NT2/D1 (cell line): ENCODE measurements at regions not wholly inside any gene's neighbourhood (a gene's known extent, or its start where the extent isn't known, plus 50 kb on each side); places are given as distances from the start of the nearest gene placed in this dataset.

Experiments
- SUZ12 ChIP-seq: IDR thresholded peaks from 2 replicates; pipeline ENCODE4 v1.6.1; 2011; ENCODE audit not compliant: insufficient read length, insufficient read depth; ENCODE audit errors: extremely low read depth
- YY1 ChIP-seq: IDR thresholded peaks from 2 replicates; pipeline ENCODE4 v1.6.1; 2011; ENCODE audit not compliant: insufficient read length, insufficient read depth
- ZNF274 ChIP-seq: IDR thresholded peaks from 2 replicates; pipeline ENCODE4 v1.6.1; 2011; ENCODE audit warnings: mild to moderate bottlenecking, low read depth, low read length

GRCh38 chr9:86531273-86531970, 177.2 kb upstream of the TUT7 start:
- TF ChIP-seq YY1 (no peak), ZNF274 (no peak), SUZ12 (no peak)
